HG03439 (cell line): ENCODE measurements at regions not wholly inside any gene's neighbourhood (a gene's known extent, or its start where the extent isn't known, plus 50 kb on each side); places are given as distances from the start of the nearest gene placed in this dataset.

Experiments used
- ATAC-seq: cut with Tn5 transposase; IDR thresholded peaks from one replicate; pipeline ENCODE4 v1.9.1; 2021; ENCODE audit warnings: mild to moderate bottlenecking, moderate library complexity; ENCODE audit not compliant: unreplicated experiment

DNA sequence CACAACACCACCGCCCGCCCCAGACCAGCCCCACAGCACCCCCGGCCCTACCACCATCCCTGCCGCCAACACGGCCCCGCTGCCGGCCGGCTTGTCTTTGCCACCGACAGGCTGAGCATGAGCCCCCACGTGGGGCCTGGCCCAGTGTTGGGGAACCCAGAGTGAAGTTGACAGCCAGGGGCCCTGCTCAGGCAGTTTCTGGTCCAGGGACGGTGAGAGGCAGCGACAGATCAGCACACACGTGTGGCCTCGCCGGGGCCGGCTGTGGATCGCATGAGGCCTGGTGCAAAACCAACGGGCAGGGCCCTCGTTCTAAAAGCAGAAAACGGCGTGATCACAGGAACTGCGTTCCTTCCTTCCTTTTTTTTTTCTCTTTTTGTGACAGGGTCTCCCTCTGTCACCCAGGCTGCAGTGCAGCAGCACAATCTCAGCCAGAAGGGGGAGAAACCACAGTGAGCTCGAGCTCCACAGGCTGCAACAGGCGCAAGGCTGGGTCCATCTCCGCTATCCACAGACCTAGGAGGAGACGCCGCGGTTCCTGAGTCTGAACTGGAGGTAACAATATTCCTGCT, 50.5 kb upstream of the FBRSL1 start:
- no peak for ATAC-seq

DNA sequence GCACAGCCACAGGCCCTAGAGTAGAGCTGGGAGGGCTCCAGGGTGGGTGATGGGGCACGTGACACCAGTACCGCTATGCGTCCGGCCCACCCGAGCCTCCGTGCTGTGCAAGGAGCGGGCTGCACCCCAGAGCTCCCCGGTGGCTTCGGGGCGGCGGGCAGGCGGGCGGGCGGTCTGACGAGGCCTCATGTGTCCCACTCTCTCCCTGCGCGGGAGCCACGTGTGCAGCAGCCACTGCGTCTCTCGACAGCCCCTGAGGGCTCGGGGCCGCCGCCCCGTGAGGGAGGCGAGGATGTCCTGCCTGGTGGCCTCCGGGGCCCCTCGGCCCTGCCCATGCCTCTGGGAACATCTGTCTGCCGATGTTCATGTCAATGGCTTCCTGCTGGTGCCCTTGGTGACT, 51.2 kb upstream of the FBRSL1 start:
- ATAC-seq = no peak

- no peak for ATAC-seq
Observed at GRCh38 chr12:132437943-132438700, 51.8 kb upstream of the FBRSL1 start.

DNA sequence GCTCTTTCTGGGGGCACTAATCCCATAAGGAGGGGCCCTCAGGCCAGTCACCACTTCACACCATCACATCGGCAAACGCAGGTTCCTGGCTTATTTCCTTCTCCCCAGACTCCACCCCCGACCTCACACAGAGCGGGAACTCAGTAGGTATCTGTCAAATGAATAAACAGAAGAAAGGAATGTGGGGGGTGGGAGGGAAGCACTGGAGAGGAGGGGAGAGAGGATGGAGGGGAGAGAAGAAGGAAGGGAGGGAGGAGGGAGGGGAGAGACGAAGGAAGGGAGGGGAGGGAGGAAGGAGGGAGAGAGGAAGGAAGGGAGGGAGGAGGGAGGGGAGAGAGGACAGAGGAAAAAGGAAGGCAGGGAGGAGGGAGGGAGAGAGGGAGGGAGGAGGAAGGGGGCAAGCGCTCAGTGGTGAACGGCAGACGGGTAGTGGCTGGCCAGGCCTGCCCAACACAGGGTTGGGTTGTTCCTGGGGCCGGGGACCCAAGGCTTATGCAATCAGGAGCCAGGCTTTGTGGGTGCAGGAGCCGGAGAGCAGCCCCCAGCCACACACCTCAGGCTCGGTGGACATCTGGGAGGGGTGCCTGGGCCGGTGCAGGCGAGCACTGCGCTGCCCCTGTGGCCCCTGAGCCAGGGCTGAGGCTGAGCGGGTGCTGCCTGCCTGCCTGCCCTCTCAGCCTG, 52.6 kb upstream of the FBRSL1 start:
- ATAC-seq = no peak

DNA sequence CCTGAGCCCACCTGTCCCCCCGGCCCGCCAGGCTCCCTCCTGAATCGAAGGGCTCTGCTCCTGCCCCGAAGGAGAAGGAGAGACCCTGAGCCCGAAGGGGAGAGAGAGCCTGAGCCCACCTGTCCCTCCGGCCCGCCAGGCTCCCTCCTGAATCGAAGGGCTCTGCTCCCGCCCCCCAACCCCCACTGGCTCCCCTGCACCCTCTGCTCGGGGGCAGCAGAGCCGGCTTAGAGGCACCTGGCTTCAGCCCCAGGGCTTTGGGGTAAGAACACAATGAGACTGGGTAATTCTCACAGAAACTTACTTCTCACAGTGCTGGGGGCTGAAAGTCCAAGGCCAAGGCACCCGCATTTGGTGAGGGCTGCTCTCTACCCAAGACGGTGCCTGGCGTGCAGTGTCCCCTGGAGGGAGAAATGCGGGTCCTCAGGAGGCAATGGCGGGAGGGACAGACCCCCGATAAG, 53.1 kb upstream of the FBRSL1 start:
- ATAC-seq = no peak

DNA sequence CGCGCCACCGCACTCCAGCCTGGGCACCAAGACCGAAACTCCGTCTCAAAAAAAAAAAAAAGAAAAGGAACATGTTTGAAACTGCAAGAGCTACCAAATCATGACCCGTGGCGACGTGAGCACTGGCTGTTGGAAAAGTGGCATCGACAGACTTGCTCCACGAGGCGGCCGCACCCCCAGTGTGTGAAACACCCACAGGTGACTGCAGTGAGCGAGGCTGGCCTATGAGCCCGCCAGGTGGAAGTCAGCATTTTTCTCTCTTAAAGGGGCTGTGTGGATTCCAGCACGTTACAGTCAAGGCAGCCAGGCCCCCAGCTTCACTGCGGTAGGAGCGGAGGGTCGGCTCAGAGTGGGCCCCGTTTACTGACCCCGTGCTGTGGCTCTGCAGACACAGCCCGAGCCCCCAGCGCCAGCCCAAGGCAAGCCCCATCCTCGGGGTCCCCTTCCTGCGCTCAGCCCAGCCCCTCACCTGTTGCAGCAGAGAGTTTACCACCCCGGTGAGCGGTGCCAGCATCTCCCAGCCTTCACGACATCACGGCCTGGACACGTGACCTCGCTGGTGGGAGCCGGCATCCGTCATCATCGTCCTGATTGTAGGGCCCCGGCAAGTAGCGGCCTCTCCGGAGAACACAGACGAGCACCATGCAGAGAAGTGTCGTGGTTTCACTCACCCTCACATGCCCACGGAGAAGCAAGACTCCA, 54.3 kb upstream of the FBRSL1 start:
- ATAC-seq = no peak

DNA sequence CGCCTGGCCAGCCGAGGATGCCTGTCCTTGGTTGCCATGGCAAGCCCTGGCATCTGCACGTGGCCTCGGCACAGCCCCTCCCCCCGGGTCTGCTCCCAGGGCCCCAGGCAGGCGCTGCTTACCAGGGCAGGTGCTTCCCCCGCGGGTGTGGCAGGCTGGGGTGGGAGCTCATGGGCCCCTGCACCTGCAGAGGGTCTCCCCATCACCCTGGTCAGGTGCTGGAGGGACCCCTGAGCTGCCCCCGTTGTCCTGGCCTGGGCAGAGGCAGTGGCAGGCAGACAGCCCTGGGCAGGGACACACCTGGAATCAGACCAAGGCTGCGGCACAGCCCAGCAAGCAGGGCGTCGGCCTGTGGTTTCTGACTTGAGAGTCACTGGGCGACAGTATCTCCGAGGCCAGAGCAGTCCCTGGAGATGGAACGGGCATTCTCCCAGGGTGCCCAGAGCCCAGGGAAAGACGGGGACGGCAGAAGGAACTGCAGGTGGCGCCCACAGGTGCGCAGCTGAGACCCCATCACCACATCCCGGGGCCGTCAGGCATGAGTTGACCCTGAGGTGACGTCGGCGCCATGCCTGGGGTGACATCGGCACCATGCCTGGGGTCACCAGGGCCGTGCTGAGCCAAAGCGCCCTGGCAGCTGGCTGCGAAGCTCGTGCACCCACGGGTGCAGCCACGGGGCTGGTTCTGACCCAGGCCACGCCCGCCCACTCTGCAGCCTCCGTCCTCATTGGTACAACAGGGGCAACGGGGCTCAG, 56.1 kb upstream of the FBRSL1 start:
- no peak for ATAC-seq

DNA sequence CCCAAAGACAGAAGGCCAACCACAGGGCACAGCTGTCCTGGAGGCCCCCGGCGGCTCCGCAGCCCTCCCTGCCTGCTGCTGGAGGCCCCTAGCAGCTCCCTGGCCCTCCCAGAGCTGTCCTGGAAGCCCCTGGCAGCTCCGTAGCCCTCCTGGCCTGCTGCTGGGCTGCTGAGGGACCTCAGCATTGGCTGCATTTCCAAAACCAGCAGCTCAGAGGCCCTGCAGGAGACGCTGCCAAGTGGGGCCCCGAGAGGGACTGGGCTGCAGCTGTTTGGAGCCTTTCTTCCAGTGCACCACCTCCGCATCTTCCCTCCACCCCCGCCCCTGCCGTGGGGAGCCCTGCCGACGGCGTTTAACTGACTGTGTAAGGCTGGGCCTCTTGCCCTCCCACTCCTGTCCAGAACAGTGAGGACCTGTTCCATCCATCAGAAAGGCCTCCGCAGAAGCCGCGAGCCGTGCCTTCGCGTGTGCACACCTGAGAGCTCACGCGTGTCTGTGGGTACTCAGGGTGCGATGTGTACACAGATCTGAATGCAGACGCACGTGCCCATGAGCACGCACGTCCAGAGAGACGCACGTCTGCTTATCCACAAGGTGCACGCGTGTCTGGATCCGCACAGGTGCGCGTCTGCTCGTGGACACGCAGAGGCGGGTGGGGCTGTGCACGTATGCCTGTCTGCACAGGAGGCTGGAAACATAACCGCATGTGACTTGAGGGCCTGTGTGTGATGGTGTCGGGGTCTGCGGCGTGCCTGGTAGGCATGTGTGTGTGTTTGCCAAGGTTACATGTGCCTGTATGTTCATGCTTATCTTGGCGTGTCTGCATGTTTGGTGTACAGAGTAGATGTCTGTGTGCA, 57.0 kb upstream of the FBRSL1 start:
- no peak for ATAC-seq

- no peak for ATAC-seq
Observed at GRCh38 chr12:132432126-132432705, 57.7 kb upstream of the FBRSL1 start.

DNA sequence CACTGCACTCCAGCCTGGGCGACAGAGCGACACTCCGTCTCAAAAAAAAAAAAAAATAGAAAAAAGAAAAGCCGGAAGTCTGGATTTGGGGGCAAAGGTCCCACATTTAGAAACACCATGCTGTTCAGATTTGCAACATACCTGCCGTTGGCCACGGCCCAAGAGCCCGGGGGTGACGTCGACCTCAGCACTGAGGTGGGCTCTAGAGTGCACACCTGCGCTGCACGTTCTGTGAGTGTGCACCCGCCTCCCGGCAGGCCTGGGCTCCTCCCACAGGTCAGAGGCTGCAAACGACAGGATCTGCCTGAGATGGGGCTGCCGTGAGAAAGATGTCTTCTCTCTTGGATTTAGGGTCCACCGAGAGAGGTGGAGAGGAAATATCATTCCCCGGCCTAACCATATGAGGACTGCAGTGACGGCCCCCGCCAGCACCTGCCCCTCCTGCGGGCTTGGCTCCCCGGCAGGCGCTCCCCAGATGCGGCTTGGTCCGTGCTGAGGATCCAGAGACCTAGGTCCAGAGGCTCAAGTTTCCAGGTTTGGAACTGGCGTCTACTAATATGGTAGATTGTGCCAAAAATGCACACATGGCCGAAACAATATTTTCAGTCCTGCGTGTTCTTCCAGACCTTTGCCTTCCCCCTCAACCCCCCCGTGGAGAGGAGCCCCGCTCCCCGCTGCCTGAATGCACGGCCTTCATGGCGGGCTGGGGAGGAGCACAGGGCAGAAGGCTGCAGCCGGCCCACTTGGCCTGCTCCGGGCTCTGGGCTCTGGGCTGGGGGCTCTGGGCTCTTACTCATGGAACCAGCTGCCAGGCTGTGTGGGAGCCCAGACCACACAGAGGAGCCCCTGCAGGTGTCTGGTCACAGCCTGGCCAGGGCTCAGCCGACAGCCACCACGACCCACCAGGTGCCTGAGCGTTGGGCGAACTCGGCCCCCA, 58.8 kb upstream of the FBRSL1 start:
- ATAC-seq = no peak

GRCh38 chr12:132429946-132430643, 59.9 kb upstream of the FBRSL1 start:
- no peak for ATAC-seq

DNA sequence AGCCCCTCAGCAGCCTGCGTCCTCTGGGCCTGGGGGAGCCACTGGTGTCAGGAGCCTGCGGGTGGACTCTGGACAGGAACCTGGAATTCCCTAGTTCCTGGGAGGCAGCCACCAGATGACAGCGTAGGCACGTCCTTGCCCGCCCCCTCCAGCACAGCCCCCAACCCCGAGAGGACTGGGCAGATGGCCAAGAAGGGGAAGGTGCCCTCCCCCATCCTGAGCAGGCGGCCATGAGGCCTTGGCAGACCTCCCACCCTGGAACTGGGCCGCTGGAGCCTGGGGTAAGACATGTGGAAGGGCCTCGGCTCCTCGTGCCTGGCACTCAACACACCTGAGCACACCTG, 60.4 kb upstream of the FBRSL1 start:
- ATAC-seq = no peak

DNA sequence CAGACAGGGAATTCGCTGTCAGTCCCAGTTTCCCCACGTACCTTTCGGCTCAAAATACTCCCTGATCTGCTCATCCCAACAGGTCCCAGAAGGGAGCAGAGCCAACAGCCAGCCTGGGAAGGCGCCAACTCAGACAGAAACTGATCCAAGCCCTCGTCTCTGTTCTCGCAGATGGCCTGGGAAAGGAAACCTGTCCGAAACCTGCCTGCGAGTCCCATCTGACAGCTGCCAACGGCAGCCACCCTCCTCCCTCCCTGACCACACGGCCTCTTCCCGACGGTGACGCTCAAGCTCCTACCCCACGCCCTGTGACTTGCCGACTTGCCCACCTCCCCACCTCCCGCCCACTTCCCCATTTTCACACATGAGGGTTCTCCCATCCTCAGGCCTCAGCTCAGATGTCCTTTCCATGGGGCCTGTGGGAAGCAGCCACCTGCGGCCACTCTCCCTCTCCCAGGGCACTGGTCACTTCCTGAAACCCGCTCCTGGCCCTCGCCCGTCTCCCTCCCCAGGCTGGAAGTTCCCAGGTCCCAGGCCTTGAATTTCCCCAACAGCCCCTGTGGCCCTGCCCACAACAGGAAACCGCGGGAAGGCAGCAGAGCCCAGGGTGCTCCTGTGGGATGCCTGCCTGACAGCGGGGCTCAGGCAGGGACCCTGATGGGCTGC, 60.9 kb upstream of the FBRSL1 start:
- no peak for ATAC-seq

DNA sequence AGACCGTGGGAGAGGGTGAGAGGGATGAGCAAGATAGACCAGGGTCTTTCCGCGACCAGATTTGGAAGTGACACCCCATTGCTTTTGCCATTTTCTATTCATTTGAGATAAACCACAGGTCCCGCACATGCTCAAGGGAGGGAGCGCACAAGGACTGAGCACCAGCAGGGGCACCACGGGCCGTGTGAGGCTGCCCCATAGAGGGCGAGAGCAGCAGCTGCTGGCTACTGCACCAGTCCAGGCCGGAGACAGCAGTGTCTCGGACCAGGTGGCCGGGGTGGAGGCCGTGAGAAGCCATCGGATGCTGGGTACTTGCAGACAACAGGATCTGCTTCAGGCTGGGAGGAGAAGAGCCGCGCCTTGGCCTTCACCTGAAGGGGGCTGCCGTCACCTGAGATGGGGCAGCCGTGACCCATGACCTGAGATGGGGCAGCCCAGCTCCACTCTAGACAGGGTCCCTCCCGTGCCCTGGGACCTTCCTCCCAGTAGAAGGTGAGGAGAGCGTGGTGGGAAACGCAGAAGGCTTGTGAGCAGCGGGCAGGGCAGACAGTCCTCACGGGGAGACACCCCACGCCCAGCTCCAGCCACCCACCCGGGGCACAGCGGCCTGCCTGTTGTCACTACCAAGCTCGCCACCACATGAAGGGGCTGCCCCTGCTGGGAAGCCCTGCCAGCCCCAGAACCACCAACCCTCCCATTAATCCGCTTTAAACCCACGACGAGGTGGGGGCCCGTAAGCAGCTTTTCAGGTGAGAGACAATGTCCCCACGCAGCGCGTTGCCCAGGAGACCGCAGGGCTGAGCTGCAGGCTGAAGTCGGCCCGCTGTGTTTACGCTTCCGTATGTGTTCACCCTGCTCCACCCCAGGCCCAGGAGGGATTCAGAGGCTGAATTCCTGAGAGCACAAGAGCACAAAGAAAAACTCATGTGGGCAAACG, 61.7 kb upstream of the FBRSL1 start:
- ATAC-seq = no peak

- ATAC-seq = no peak
Observed at GRCh38 chr12:132427174-132427768, 62.7 kb upstream of the FBRSL1 start.
